ENCODE measurements at regions not wholly inside any gene's neighbourhood (a gene's known extent, or its start where the extent isn't known, plus 50 kb on each side); places are given as distances from the start of the nearest gene placed in this dataset.

- no peak overlapping the region for H3K4me3 ChIP-seq (ENCODE audit: low read depth, low read length)
- DNase-seq (ENCODE audit: low read depth) = peak; percentile 46
- no peak for TF ChIP-seq CTCF (IDR thresholded peaks at IDR 0.05; ENCODE audit: insufficient read depth, low read depth, low read length)
Measured at GRCh38 chr2:19675856-19676460, 225.8 kb downstream of the TTC32 start.

GRCh38 chr2:19675003-19675629 is 226.7 kb downstream of the TTC32 start:
- no peak for DNase-seq (ENCODE audit: low read depth)
- no peak overlapping the region for H3K4me3 ChIP-seq (ENCODE audit: low read depth, low read length)
- TF ChIP-seq CTCF (IDR thresholded peaks at IDR 0.05; ENCODE audit: insufficient read depth, low read depth, low read length) = no peak

GRCh38 chr2:19674051-19675002 is 227.5 kb downstream of the TTC32 start:
- H3K4me3 ChIP-seq (ENCODE audit: low read depth, low read length) = no peak overlapping the region

GRCh38 chr2:19673213-19673791 is 228.5 kb downstream of the TTC32 start:
- peak; percentile 29 for DNase-seq (ENCODE audit: low read depth)
- H3K4me3 ChIP-seq (ENCODE audit: low read depth, low read length) = no peak overlapping the region
- TF ChIP-seq CTCF (IDR thresholded peaks at IDR 0.05; ENCODE audit: insufficient read depth, low read depth, low read length) = no peak

More at GRCh38 chr2:19674051-19675002, 227.5 kb downstream of the TTC32 start:
- no peak for TF ChIP-seq CTCF (IDR thresholded peaks at IDR 0.05; ENCODE audit: insufficient read depth, low read depth, low read length)
- no peak for DNase-seq (ENCODE audit: low read depth)

GRCh38 chr2:19671916-19672315 is 229.9 kb downstream of the TTC32 start:
- TF ChIP-seq CTCF (IDR thresholded peaks at IDR 0.05; ENCODE audit: insufficient read depth, low read depth, low read length) = no peak
- H3K4me3 ChIP-seq (ENCODE audit: low read depth, low read length) = no peak overlapping the region
- no peak for DNase-seq (ENCODE audit: low read depth)

GRCh38 chr2:19671311-19671710 is 230.5 kb downstream of the TTC32 start:
- DNase-seq (ENCODE audit: low read depth) = no peak
- no peak for TF ChIP-seq CTCF (IDR thresholded peaks at IDR 0.05; ENCODE audit: insufficient read depth, low read depth, low read length)
- H3K4me3 ChIP-seq (ENCODE audit: low read depth, low read length) = no peak overlapping the region

Data from fibroblast of villous mesenchyme (primary cell).